ENCODE measurements at regions not wholly inside any gene's neighbourhood (a gene's known extent, or its start where the extent isn't known, plus 50 kb on each side); places are given as distances from the start of the nearest gene placed in this dataset.

DNA sequence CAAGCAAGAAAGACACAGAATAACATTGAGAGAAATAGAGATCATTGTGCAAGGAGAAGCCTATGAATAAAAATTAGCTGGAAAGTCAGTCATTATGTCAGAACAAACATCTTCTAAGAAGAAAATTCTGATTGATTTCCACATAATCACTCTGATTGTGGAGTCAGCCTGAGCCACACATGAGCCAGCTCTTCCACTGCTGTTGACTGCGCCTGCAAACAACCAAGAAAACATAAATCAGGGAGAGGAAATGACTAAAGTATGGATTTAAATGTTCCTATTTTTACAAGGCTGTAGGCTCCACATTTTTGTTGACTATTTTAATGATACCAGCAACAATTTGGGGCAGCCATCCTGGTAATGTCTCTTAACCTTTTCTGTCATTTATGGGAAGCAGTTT lies 962.3 kb downstream of the EFNB2 start:
- Histone ChIP-seq H2AK5ac (ENCODE audit: low read depth, low read length) (no peak overlapping the region), H3K4me1 (ENCODE audit: control insufficient read depth, insufficient read depth, low read length) (no peaks in the 10 kb centered on the region), H3K56ac (ENCODE audit: extremely low read depth, insufficient read depth, low read length) (no peak overlapping the region), H2AFZ (replicated peaks; ENCODE audit: low read length, poor library complexity) (no peak overlapping the region), H3K36me3 (ENCODE audit: control insufficient read depth, insufficient read depth, low read length) (no peaks in the 10 kb centered on the region), H3K18ac (ENCODE audit: low read depth, low read length) (no peak overlapping the region), H3K4me3 (ENCODE audit: insufficient read depth, low read depth, low read length) (no peak overlapping the region), H4K91ac (ENCODE audit: insufficient read depth, low read depth, low read length) (no peak overlapping the region), H2BK120ac (ENCODE audit: low read depth, low read length) (no peak overlapping the region), H4K8ac (ENCODE audit: low read depth in 2 of 2, low read length in 2 of 2) (no peak overlapping the region), H2AK9ac (replicated peaks; ENCODE audit: low read depth, low read length, poor library complexity) (no peak overlapping the region), H4K20me1 (ENCODE audit: insufficient read depth, low read length) (no peaks in the 10 kb centered on the region), H3K27ac (ENCODE audit: insufficient read depth, low read length) (no peak overlapping the region), H2BK15ac (ENCODE audit: low read depth, low read length) (no peak overlapping the region), H3K9me1 (ENCODE audit: insufficient read depth, low read length) (no peaks in the 10 kb centered on the region), H3K9me3 (ENCODE audit: control insufficient read depth, insufficient read depth, low read length) (no peaks in the 10 kb centered on the region), H3K14ac (replicated peaks; ENCODE audit: low read depth, low read length) (no peak overlapping the region), H3K4me2 (ENCODE audit: low read depth, low read length) (no peak overlapping the region), H4K5ac (ENCODE audit: low read depth, low read length) (no peak overlapping the region), H3K27me3 (ENCODE audit: control insufficient read depth, insufficient read depth, low read length) (no peaks in the 10 kb centered on the region), H3K79me1 (ENCODE audit: low read depth in 1 of 2, low read length in 2 of 2) (no peaks in the 10 kb centered on the region), H3K9ac (ENCODE audit: low read depth, low read length) (no peak overlapping the region), H3K4ac (ENCODE audit: low read depth, low read length) (no peak overlapping the region), H3K23ac (ENCODE audit: low read depth, low read length) (no peak overlapping the region), H2BK5ac (ENCODE audit: low read depth, low read length, poor library complexity, severe bottlenecking) (no peak overlapping the region), H2BK20ac (ENCODE audit: low read depth, low read length) (no peak overlapping the region)
- TF ChIP-seq CHD1 (IDR thresholded peaks at IDR 0.05; ENCODE audit: low read depth, low read length) (no peak), MXI1 (IDR thresholded peaks at IDR 0.05; ENCODE audit: borderline replicate concordance, low read depth, low read length) (no peak), RCOR1 (IDR thresholded peaks at IDR 0.05; ENCODE audit: insufficient replicate concordance, low read length) (no peak), RFX5 (IDR thresholded peaks at IDR 0.05; ENCODE audit: low read depth, low read length) (no peak), RAD21 (IDR thresholded peaks at IDR 0.05; ENCODE audit: low read length) (no peak), SMC3 (IDR thresholded peaks at IDR 0.05; ENCODE audit: low read depth, low read length) (no peak), FOS (IDR thresholded peaks at IDR 0.05; ENCODE audit: low read depth, low read length) (no peak), BHLHE40 (IDR thresholded peaks at IDR 0.05; ENCODE audit: low read depth, low read length) (no peak), NFE2L2 (IDR thresholded peaks at IDR 0.05; ENCODE audit: low read depth, low read length) (no peak), MAFK (IDR thresholded peaks at IDR 0.05; ENCODE audit: low read depth, low read length) (no peak), MAZ (IDR thresholded peaks at IDR 0.05; ENCODE audit: borderline replicate concordance, low read depth, low read length) (no peak), POLR2A (IDR thresholded peaks at IDR 0.05; ENCODE audit: low read depth, low read length) (no peak)
- TF ChIP-seq, protein P1, sequence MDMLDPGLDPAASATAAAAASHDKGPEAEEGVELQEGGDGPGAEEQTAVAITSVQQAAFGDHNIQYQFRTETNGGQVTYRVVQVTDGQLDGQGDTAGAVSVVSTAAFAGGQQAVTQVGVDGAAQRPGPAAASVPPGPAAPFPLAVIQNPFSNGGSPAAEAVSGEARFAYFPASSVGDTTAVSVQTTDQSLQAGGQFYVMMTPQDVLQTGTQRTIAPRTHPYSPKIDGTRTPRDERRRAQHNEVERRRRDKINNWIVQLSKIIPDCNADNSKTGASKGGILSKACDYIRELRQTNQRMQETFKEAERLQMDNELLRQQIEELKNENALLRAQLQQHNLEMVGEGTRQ (IDR thresholded peaks at IDR 0.05; ENCODE audit: low read depth, low read length): no peak
- TF ChIP-seq, protein P2, sequence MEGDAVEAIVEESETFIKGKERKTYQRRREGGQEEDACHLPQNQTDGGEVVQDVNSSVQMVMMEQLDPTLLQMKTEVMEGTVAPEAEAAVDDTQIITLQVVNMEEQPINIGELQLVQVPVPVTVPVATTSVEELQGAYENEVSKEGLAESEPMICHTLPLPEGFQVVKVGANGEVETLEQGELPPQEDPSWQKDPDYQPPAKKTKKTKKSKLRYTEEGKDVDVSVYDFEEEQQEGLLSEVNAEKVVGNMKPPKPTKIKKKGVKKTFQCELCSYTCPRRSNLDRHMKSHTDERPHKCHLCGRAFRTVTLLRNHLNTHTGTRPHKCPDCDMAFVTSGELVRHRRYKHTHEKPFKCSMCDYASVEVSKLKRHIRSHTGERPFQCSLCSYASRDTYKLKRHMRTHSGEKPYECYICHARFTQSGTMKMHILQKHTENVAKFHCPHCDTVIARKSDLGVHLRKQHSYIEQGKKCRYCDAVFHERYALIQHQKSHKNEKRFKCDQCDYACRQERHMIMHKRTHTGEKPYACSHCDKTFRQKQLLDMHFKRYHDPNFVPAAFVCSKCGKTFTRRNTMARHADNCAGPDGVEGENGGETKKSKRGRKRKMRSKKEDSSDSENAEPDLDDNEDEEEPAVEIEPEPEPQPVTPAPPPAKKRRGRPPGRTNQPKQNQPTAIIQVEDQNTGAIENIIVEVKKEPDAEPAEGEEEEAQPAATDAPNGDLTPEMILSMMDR (conservative IDR thresholded peaks at IDR 0.05; ENCODE audit: low read depth, low read length): no peak
- TF ChIP-seq, protein P3, sequence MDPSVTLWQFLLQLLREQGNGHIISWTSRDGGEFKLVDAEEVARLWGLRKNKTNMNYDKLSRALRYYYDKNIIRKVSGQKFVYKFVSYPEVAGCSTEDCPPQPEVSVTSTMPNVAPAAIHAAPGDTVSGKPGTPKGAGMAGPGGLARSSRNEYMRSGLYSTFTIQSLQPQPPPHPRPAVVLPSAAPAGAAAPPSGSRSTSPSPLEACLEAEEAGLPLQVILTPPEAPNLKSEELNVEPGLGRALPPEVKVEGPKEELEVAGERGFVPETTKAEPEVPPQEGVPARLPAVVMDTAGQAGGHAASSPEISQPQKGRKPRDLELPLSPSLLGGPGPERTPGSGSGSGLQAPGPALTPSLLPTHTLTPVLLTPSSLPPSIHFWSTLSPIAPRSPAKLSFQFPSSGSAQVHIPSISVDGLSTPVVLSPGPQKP (IDR thresholded peaks at IDR 0.05; ENCODE audit: borderline replicate concordance, low read depth, low read length): no peak
- WGBS, 2 experiments (ENCODE audit: extremely low coverage in 2 of 2, insufficient read length in 1 of 2): no CpG with 5 or more reads among the region's 1 CpG
- DNase-seq: no peak
- ChIA-PET POLR2A (ENCODE audit: unreplicated experiment) (no interaction called here), CTCF (no interaction called here)
- no TSS peak for BruUV-seq (replicated peaks)
- dilution Hi-C loops (cut with HindIII; ENCODE audit: low sequenced_read_pairs, unreplicated experiment) (no loop called here), in situ Hi-C loops (cut with MboI; ENCODE audit: low sequenced_read_pairs) (no loop called here), intact Hi-C loops (cut with micrococcal nuclease) (no loop called here)
- ATAC-seq (ENCODE audit: low read depth): no peak

Measured in IMR-90 (cell line).